UCSD-AML1 (cell line): ENCODE measurements at regions not wholly inside any gene's neighbourhood (a gene's known extent, or its start where the extent isn't known, plus 50 kb on each side); places are given as distances from the start of the nearest gene placed in this dataset.

ENCODE experiments used
- DNase-seq: peaks from one replicate; lab custom pipeline; 2025; ENCODE audit not compliant: unreplicated experiment; lab: John Stamatoyannopoulos, UW

GRCh38 chr3:146679995-146680394 is 74.8 kb upstream of the PLSCR5 start:
- no peak for DNase-seq

GRCh38 chr3:146679191-146679590 is 74.0 kb upstream of the PLSCR5 start:
- no peak for DNase-seq

DNA sequence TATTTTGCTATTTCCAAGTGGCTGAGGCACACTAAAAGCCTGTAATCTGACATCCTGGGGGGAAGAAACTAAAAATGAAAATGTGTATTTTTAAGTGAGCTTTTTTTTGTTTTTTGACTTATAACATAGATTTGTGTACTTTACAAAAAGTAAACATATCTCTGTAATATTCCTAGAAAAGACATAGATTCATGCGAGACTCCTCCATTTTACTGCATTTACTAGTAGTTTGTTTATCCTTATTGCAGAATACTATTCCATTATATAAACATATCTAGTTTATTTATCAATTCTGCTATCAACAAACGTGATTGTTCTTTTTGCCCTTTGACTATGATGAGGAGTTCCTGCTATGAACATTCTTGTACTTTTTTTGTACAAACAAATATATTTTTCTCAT is 67.8 kb upstream of the PLSCR5 start:
- no peak for DNase-seq

- DNase-seq, result no peak
Measured at GRCh38 chr3:146664403-146664802, 59.3 kb upstream of the PLSCR5 start.

- DNase-seq, result no peak
Measured at GRCh38 chr3:146658841-146659240, 53.7 kb upstream of the PLSCR5 start.

- DNase-seq, result no peak
Measured at GRCh38 chr3:146655333-146655996, 50.3 kb upstream of the PLSCR5 start.
